HepG2 (cell line): ENCODE measurements at regions not wholly inside any gene's neighbourhood (a gene's known extent, or its start where the extent isn't known, plus 50 kb on each side); places are given as distances from the start of the nearest gene placed in this dataset.

Source experiments
- ATAC-seq: fragments of 200-7000 bp; cut with Tn5 transposase; 3 replicates; pipeline ENCODE4 v1.9.1; 2020; ENCODE audit warnings: mild to moderate bottlenecking, moderate library complexity
- BruUV-seq: library from RNA; stranded (reverse); fragments of 400-500 nt; replicated peaks from 2 replicates; lab custom pipeline; 2021; lab: Mats Ljungman, UMichigan
- CTCF ChIA-PET: fragments of 300-600 bp; formaldehyde crosslinking; extraction: SDS; loops from one replicate; lab custom pipeline; 2021; ENCODE audit warnings: low total read pairs, inconsistent platforms, low intra/inter-chr PET ratio; lab: Yijun Ruan, JAX
- POLR2A ChIA-PET: fragments of 350-600 bp; sonication (Branson Sonifier 250); formaldehyde crosslinking; loops from one replicate; lab custom pipeline; 2020; ENCODE audit warnings: antibody characterized with exemption, inconsistent platforms; lab: Yijun Ruan, JAX
- DNase-seq: peaks from one replicate; pipeline ENCODE4 v3.0.0-alpha.2; 2015; ENCODE audit warnings: low spot score
- FAIRE-seq: peaks from 3 replicates; lab custom pipeline; 2011; peaks lifted over from hg19 to GRCh38; lab: Jason Lieb, UNC
- H2AFZ ChIP-seq: one replicate; pipeline ENCODE4 v1.6.1; 2011; ENCODE audit warnings: low read length, inconsistent platforms
- H3K27ac ChIP-seq: fragments of 300-600 bp; 3 replicates; pipeline ENCODE4 v1.8.0; 2011; ENCODE audit warnings: mixed run types, mild to moderate bottlenecking, mixed read lengths, low read length, inconsistent platforms; ENCODE audit not compliant: insufficient read depth; ENCODE audit errors: extremely low read length
- H3K27me3 ChIP-seq, 2 experiments: fragments of 200-600 bp in 1 of 2; 2 replicates in 1 of 2; 3 replicates in 1 of 2; pipeline versions ENCODE4 v1.6.0 to v1.8.0; 2011; ENCODE audit warnings: low read length in 2 of 2, mild to moderate bottlenecking in 2 of 2, moderate library complexity in 2 of 2, inconsistent platforms in 1 of 2; ENCODE audit not compliant: insufficient read depth in 2 of 2, control insufficient read depth in 1 of 2
- H3K36me3 ChIP-seq, 2 experiments: fragments of 200-600 bp in 1 of 2; replicated peaks in 1 of 2; 2 replicates in 1 of 2; 3 replicates in 1 of 2; pipeline versions ENCODE4 v1.5.1 to v1.8.0; 2011; ENCODE audit warnings: low read length in 2 of 2, inconsistent platforms in 1 of 2; ENCODE audit not compliant: insufficient read depth in 2 of 2, control insufficient read depth in 1 of 2
- H3K4me1 ChIP-seq: 2 replicates; pipeline ENCODE4 v1.5.1; 2012; ENCODE audit warnings: low read length, inconsistent platforms; ENCODE audit not compliant: insufficient read depth
- H3K4me2 ChIP-seq: 2 replicates; pipeline ENCODE4 v1.6.0; 2011; ENCODE audit warnings: low read depth, low read length, inconsistent platforms
- H3K4me3 ChIP-seq, 3 experiments: fragments of 200-600 bp in 1 of 3; sonication (generic), shearing (Covaris generic) in 1 of 3; replicated peaks in 1 of 3; 2 replicates each; pipeline ENCODE4 v1.5.1; 2011 to 2016; ENCODE audit warnings: low read length in 3 of 3, inconsistent platforms in 2 of 3, low read depth in 2 of 3, mild to moderate bottlenecking in 2 of 3, control low read depth in 1 of 3, mixed read lengths in 1 of 3; ENCODE audit not compliant: insufficient read depth in 1 of 3
- H3K79me2 ChIP-seq: one replicate; pipeline ENCODE4 v1.6.1; 2011; ENCODE audit warnings: low read length, inconsistent platforms; ENCODE audit not compliant: insufficient read depth
- H3K9ac ChIP-seq: 2 replicates; pipeline ENCODE4 v1.6.0; 2011; ENCODE audit warnings: mild to moderate bottlenecking, low read depth, low read length, inconsistent platforms; ENCODE audit not compliant: insufficient read depth
- H3K9me3 ChIP-seq: 2 replicates; pipeline ENCODE4 v1.5.1; 2012; ENCODE audit warnings: mild to moderate bottlenecking, low read length
- H4K20me1 ChIP-seq: 2 replicates; pipeline ENCODE4 v1.6.0; 2011; ENCODE audit warnings: inconsistent platforms, mild to moderate bottlenecking, low read length, moderate library complexity; ENCODE audit not compliant: insufficient read depth
- ELF1 ChIP-seq: sonication (generic); formaldehyde crosslinking; IDR thresholded peaks from 2 replicates; pipeline ENCODE4 v1.4.0; 2020; ENCODE audit warnings: missing genetic modification reagents
- HNRNPH1 ChIP-seq: fragments of 200-400 bp; formaldehyde crosslinking; optimal IDR thresholded peaks from 2 replicates; pipeline ENCODE3; 2017; ENCODE audit warnings: mild to moderate bottlenecking, low read depth, low read length
- KLF12 ChIP-seq: sonication (generic); formaldehyde crosslinking; IDR thresholded peaks from 2 replicates; pipeline ENCODE4 v1.4.0; 2020; ENCODE audit warnings: missing genetic modification reagents, borderline replicate concordance
- KLF9 ChIP-seq: IDR thresholded peaks from 2 replicates; pipeline ENCODE4 v1.6.1; 2016; ENCODE audit warnings: low read depth
- MEIS1 ChIP-seq: sonication (generic); formaldehyde crosslinking; IDR thresholded peaks from 2 replicates; pipeline ENCODE4 v1.9.0; 2021; ENCODE audit warnings: mild to moderate bottlenecking, missing genetic modification reagents, moderate library complexity, borderline replicate concordance
- MIER3 ChIP-seq: IDR thresholded peaks from 2 replicates; pipeline ENCODE4 v1.6.1; 2016; ENCODE audit warnings: missing compliant biosample characterization, borderline replicate concordance
- MXI1 ChIP-seq: IDR thresholded peaks from 3 replicates; pipeline ENCODE4 v1.6.1; 2012; ENCODE audit warnings: low read depth, low read length, inconsistent platforms, borderline replicate concordance
- NFYC ChIP-seq: IDR thresholded peaks from 2 replicates; pipeline ENCODE4 v1.6.1; 2016; ENCODE audit warnings: missing genetic modification reagents, missing compliant biosample characterization
- SAFB2 ChIP-seq: sonication (generic); formaldehyde crosslinking; IDR thresholded peaks from 2 replicates; pipeline ENCODE4 v1.5.1; 2020; ENCODE audit warnings: missing genetic modification reagents, low read depth, mild to moderate bottlenecking, borderline replicate concordance
- SP2 ChIP-seq: sonication (generic); formaldehyde crosslinking; IDR thresholded peaks from 2 replicates; pipeline ENCODE4 v1.5.1; 2020; ENCODE audit warnings: mild to moderate bottlenecking, missing genetic modification reagents
- TBL1XR1 ChIP-seq: fragments of 150-350 bp; IDR thresholded peaks from 2 replicates; pipeline ENCODE4 v1.6.1; 2014; ENCODE audit warnings: borderline replicate concordance, low read length; ENCODE audit not compliant: partially characterized antibody
- ZNF484 ChIP-seq: sonication (generic); formaldehyde crosslinking; IDR thresholded peaks from 2 replicates; pipeline ENCODE4 v1.5.1; 2020; ENCODE audit warnings: mild to moderate bottlenecking, low read depth, missing genetic modification reagents, borderline replicate concordance
- ZNF670 ChIP-seq: sonication (generic); formaldehyde crosslinking; IDR thresholded peaks from 2 replicates; pipeline ENCODE4 v1.8.0; 2022; ENCODE audit warnings: mild to moderate bottlenecking, missing genetic modification reagents, borderline replicate concordance
- ZNF841 ChIP-seq: sonication (generic); formaldehyde crosslinking; IDR thresholded peaks from 2 replicates; pipeline ENCODE4 v1.8.1; 2023; ENCODE audit warnings: missing genetic modification reagents, borderline replicate concordance
- WGBS: methylation state at CpG from one replicate; pipeline ENCODE4 v1.1.6; 2017; ENCODE audit warnings: low lambda C conversion rate; 5-methylcytosine and 5-hydroxymethylcytosine counted together
- in situ Hi-C: cut with HindIII; loops from 2 replicates; pipeline ENCODE4 v1.10.0; 2017; ENCODE audit warnings: low pct_unique_long_range_greater_than_20kb; ENCODE audit not compliant: extremely low pct_ligation_motif_present
- intact Hi-C: fragments of 100-400 bp; cut with micrococcal nuclease; formaldehyde crosslinking; loops from one replicate; pipeline ENCODE4 v1.10.0; 2022; ENCODE audit not compliant: unreplicated experiment
- TF ChIP-seq, protein P1 (sequence below): IDR thresholded peaks from 2 replicates; pipeline ENCODE4 v1.6.1; 2016; ENCODE audit warnings: mild to moderate bottlenecking
- TF ChIP-seq, protein P2 (sequence below): sonication (generic); formaldehyde crosslinking; IDR thresholded peaks from 2 replicates; pipeline ENCODE4 v1.8.1; 2023; ENCODE audit warnings: mild to moderate bottlenecking, missing genetic modification reagents
- TF ChIP-seq, protein P3 (sequence below): sonication (generic); formaldehyde crosslinking; IDR thresholded peaks from 2 replicates; pipeline ENCODE4 v1.5.1; 2020; ENCODE audit warnings: missing genetic modification reagents, mild to moderate bottlenecking, borderline replicate concordance
- TF ChIP-seq, protein P4 (sequence below): sonication (generic); formaldehyde crosslinking; conservative IDR thresholded peaks from 2 replicates; pipeline ENCODE4 v1.8.0; 2022; ENCODE audit warnings: missing genetic modification reagents

DNA sequence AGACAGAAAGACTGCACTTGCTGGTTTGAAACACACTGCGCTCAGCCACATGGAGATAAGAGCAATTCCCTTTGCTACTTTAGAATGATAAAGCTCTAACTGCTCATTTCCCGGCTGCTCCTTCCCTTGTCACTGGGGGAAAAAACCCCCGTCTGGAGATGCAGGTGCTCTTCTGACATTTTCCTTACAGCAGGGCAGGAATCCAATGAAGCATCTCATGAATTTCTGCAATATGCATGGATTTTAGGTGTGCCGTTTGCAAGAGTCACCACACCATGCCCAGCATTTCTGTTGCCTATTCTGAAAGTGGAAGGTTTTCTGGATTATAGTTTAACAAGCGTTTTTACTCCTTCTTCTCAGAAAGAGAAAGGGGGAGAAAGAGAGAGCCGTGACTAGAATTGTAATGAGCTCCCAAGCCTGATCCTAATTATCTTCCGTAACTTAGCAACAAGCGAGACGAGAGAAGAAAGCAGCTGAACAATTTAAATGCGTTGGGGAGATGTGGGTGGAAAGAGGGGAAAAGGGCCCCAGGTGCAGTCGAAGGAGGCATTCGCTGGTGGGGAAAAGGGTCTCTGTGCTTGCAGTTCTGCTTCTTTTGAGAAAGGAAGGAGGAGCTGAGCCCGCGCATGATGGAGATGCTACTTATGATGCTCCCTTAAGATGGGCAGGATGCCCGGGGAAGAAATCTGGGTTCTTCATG, 76.6 kb upstream of the SPATA13 start:
- Histone ChIP-seq H3K27me3 (peaks cover 1 to 41% of the 10 kb centered on the region in 2 experiments; a peak in 3 of 5 replicates), H3K27ac (no peak overlapping the region), H3K9me3 (no peaks in the 10 kb centered on the region), H2AFZ (no peak overlapping the region), H3K4me2 (no peak overlapping the region), H3K36me3 (no peaks in the 10 kb centered on the region), H3K4me3 (no peak overlapping the region), H3K79me2 (no peaks in the 10 kb centered on the region), H4K20me1 (no peaks in the 10 kb centered on the region), H3K4me1 (peaks cover 32% of the 10 kb centered on the region), H3K9ac (no peak overlapping the region)
- DNase-seq (no peak), FAIRE-seq (no peak), ATAC-seq (no peak)
- no peak for TF ChIP-seq SP2 (CRISPR knock-in tag)
- TF ChIP-seq, protein P1, sequence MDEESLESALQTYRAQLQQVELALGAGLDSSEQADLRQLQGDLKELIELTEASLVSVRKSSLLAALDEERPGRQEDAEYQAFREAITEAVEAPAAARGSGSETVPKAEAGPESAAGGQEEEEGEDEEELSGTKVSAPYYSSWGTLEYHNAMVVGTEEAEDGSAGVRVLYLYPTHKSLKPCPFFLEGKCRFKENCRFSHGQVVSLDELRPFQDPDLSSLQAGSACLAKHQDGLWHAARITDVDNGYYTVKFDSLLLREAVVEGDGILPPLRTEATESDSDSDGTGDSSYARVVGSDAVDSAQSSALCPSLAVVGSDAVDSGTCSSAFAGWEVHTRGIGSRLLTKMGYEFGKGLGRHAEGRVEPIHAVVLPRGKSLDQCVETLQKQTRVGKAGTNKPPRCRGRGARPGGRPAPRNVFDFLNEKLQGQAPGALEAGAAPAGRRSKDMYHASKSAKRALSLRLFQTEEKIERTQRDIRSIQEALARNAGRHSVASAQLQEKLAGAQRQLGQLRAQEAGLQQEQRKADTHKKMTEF (CRISPR knock-in tag) = no peak
- no peak for TF ChIP-seq HNRNPH1
- TF ChIP-seq, protein P2, sequence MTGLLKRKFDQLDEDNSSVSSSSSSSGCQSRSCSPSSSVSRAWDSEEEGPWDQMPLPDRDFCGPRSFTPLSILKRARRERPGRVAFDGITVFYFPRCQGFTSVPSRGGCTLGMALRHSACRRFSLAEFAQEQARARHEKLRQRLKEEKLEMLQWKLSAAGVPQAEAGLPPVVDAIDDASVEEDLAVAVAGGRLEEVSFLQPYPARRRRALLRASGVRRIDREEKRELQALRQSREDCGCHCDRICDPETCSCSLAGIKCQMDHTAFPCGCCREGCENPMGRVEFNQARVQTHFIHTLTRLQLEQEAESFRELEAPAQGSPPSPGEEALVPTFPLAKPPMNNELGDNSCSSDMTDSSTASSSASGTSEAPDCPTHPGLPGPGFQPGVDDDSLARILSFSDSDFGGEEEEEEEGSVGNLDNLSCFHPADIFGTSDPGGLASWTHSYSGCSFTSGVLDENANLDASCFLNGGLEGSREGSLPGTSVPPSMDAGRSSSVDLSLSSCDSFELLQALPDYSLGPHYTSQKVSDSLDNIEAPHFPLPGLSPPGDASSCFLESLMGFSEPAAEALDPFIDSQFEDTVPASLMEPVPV (CRISPR knock-in tag) = no peak
- no peak for TF ChIP-seq ZNF841 (CRISPR knock-in tag)
- TF ChIP-seq, protein P3, sequence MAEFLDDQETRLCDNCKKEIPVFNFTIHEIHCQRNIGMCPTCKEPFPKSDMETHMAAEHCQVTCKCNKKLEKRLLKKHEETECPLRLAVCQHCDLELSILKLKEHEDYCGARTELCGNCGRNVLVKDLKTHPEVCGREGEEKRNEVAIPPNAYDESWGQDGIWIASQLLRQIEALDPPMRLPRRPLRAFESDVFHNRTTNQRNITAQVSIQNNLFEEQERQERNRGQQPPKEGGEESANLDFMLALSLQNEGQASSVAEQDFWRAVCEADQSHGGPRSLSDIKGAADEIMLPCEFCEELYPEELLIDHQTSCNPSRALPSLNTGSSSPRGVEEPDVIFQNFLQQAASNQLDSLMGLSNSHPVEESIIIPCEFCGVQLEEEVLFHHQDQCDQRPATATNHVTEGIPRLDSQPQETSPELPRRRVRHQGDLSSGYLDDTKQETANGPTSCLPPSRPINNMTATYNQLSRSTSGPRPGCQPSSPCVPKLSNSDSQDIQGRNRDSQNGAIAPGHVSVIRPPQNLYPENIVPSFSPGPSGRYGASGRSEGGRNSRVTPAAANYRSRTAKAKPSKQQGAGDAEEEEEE = no peak
- TF ChIP-seq, protein P4, sequence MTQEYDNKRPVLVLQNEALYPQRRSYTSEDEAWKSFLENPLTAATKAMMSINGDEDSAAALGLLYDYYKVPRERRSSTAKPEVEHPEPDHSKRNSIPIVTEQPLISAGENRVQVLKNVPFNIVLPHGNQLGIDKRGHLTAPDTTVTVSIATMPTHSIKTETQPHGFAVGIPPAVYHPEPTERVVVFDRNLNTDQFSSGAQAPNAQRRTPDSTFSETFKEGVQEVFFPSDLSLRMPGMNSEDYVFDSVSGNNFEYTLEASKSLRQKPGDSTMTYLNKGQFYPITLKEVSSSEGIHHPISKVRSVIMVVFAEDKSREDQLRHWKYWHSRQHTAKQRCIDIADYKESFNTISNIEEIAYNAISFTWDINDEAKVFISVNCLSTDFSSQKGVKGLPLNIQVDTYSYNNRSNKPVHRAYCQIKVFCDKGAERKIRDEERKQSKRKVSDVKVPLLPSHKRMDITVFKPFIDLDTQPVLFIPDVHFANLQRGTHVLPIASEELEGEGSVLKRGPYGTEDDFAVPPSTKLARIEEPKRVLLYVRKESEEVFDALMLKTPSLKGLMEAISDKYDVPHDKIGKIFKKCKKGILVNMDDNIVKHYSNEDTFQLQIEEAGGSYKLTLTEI (CRISPR knock-in tag) = no peak
- TF ChIP-seq MIER3 (CRISPR knock-in tag) = no peak
- no peak for TF ChIP-seq ELF1
- no peak for TF ChIP-seq MXI1
- no peak for TF ChIP-seq NFYC
- TF ChIP-seq ZNF484 (CRISPR knock-in tag) = no peak
- no peak for TF ChIP-seq MEIS1 (CRISPR knock-in tag)
- TF ChIP-seq ZNF670 (CRISPR knock-in tag) = no peak
- no peak for TF ChIP-seq KLF9 (CRISPR knock-in tag)
- TF ChIP-seq SAFB2 = no peak
- no peak for TF ChIP-seq TBL1XR1
- no peak for TF ChIP-seq KLF12 (CRISPR knock-in tag)
- BruUV-seq = no TSS peak
- 59% methylated on average over 15 of the region's 15 CpGs for WGBS
- CTCF ChIA-PET = no interaction called here
- POLR2A ChIA-PET = no interaction called here
- intact Hi-C loops = no loop called here
- in situ Hi-C loops = no loop called here
